RPMI8226 (cell line): ENCODE measurements at regions not wholly inside any gene's neighbourhood (a gene's known extent, or its start where the extent isn't known, plus 50 kb on each side); places are given as distances from the start of the nearest gene placed in this dataset.

Experiments used
- DNase-seq: peaks from one replicate; pipeline ENCODE4 v3.0.0-alpha.2; 2015

DNA sequence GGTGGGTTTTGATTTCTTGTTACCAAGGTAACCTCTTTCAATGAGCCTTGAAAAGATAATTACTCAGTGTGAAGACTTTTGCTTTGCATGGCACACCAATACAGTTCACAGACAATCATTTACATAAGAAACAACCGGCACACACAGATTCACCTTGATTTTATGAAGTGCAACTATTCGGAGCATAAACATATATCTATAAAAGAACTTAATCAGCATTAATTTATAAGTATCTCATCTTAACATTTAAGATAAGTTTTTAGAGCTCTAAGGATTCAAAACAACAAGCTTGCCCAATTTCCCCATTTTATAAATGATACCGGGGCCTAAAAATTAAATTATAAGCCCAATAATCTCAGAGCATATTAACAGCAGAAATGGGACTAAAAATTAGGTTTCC lies 85.9 kb upstream of the PCSK2 start:
- no peak for DNase-seq

DNA sequence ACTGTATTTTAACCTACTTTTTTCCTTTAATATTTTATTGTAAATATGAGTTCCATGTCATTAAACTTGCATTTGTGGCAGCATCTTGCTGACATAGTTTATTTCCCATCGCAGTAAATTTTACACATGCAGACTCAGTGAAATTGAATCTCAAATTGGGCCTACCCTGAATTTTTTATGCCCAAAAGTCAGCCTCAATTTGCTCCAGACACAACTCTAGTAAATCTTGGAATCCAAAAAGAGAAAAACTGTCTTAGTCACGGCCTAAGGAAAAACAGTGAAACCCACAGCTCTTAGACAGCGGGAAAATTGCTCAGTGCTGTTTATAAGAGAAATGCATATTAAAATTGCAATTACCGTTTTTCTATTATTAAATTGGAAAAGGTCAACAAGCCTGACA lies 85.3 kb upstream of the PCSK2 start:
- DNase-seq = no peak

DNA sequence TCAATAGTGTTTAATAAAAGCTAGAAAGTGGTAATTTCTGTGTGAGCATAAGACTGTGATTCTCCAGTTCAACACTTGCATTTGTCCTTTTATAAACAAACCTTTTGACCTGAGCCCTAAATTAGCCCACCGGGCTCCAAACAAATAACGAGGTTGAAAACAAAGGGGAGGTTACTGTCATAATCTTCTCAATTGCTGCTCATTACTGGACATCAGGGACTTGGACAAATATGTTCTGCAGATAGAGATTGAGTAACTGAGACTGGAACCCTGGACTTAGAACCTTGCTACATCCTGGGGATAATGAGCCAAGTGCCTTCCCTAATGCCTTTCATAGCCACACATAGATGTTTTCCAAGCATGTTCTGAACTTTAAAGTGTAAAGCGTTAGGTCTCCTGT lies 84.2 kb upstream of the PCSK2 start:
- no peak for DNase-seq

DNA sequence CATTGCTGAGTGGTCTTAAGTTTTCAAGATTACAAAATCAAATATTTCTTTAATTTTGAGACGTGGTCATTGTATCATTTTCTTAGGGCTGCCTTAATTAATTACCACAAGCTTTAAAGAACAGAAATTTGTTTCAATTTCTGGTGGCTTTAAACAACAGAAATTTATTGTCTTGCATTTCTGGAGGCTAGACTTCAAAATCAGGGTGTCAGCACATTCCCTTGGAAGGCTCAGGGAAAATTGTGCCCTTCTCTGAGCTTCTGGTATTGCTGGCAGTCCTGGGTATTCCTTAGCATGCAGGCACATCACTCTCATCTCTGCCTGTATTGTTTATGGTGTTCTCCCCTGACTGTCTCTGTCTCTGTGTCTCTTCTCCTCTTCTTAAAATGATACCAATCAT lies 76.0 kb upstream of the PCSK2 start:
- DNase-seq = no peak

DNA sequence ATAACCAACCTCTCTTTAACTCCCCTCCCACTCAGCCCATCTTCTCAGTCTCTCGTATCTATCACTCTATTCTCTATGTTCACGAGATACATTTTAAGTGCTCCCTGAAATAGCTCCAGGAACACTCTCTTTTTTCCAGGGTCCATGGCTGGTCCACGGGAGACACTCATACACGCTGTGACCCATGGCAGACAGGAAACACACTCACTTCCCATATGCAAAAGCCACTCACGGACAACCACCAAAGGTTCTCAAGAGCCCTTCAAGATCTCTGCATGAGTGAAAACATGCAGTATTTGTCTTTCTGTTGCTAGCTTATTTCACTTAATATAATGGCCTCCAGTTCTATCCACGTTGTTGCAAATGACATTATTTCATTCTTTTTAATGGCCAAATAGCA lies 71.4 kb upstream of the PCSK2 start:
- no peak for DNase-seq

DNA sequence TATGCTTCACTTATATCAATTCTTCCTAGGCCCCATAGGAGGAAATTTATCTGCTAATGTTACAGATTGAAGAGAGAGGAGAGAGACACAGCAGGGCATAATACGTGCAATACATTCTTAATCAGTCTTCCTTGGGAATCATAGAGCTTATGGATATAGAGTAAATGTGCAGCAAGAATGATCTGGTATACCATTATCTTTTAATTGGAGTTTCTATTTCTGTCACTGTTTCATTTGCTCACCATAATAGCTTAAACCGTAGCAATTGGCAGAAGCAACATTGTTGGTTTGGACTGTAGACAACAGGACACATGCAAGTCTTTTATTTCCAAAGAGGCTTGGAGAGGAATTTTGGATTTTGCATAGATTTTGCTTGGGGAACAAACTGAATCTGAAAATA lies 68.1 kb upstream of the PCSK2 start:
- no peak for DNase-seq

DNA sequence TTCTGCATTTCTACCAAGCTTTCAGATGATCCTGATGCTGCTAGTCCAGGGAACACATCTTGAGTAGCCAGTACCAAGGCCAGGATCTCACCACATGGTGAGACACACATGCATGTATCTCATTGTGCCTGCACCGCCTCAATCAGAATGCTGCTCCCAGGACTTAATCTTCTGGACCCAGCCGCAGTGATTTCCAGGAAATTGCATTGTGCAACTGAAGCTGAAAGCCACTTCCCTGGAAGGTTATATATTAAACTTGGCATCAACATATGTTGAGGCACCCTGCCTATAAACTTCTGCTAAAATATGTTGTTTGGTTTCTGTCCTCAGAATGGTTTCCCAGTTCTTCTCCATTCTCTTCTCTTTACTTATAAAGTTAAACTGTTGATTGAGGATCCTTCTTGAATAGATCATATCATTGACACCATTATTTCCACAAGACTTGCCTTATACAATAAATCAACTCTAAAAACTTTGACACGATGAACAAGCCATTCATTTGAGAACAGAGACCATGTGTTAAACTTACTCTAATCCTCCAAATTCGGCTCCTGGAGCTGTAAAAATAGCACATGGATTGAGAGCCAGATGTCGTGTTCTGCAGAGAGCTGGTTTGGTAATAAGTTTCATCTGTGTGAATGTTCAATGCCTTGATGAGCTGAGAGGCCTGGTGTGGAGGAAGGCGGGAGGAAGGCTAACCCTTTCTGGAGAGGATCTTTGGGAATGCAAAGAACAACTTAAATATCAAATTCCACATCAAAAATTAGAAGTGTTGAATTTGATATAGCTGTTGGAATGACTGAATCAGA lies 65.0 kb upstream of the PCSK2 start:
- DNase-seq = no peak

DNA sequence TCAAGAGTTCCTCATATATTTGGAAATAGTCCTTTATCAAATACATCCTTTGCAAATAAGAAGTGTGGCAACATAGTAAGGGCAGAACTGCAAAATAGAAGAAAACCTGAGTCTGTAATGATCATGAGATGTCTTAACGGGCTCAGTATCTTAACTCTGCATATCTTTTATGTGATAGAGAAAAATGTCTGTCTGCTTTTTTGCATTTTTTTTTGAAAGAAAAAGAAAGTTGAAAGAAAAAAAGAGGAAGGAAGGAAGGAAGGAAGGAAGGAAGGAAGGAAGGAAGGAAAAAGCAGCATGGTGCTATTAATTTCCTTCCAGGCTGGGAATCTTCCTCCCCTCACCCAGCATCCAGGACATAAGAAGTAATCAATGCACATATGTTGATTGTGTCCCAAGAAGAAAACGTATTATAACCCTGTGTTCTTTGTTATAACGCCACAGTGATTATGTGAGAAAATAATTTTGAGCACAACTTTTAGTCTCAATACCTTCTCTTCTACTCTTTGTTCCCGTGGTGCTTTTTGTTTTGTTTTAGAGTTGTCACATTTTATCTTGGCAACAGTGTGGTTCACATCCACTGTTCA lies 58.7 kb upstream of the PCSK2 start:
- no peak for DNase-seq

DNA sequence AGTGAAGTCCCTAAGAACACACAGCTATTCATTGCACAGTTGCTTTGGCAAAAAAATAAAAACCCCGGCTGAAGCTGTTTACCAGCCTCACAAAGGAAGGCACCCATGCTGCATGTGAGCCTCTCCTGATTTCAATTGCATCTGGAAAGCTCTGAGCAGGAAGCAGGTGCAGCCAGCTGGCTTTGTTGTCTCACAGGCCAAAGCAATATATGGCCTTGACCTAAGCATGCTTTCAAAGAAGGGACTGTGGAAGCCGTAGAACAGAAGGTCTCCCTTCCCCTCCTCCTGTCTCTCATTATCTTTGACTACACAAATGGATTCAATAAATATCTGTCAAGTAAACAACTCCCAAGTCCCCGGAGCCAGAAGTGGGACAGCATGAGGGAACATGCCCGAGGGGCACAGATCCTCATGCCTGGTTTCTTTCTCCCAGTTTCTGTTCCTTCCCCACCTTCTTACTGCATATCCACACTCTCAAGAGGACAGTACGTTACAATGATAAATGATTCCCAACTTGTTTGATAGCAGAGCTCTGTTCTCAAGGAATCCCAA lies 57.2 kb upstream of the PCSK2 start:
- no peak for DNase-seq

DNA sequence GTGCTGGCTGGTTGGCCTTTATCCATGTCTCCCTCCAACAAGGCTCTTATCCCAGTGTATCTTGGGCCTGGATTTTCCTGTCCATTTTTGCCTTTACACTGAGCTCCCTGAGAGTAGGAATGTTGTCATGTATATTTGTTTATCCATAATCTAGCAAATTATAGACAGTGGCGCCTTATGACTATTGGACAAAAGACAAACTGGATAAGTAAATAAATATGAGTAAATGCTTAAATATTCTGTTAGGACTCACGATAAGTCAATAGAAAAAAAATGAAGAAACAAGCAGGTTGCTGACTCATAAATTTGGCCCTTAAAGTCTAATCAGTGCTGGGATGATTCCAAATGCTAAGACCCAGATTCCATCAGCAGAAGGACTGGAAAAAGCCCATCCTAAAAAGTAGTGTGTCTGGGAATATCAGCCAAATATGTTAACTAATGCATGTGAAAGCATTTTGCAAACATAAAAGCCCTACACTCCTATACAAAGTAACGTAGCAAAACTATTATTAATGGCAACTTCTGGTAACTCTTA lies 55.0 kb upstream of the PCSK2 start:
- no peak for DNase-seq

DNA sequence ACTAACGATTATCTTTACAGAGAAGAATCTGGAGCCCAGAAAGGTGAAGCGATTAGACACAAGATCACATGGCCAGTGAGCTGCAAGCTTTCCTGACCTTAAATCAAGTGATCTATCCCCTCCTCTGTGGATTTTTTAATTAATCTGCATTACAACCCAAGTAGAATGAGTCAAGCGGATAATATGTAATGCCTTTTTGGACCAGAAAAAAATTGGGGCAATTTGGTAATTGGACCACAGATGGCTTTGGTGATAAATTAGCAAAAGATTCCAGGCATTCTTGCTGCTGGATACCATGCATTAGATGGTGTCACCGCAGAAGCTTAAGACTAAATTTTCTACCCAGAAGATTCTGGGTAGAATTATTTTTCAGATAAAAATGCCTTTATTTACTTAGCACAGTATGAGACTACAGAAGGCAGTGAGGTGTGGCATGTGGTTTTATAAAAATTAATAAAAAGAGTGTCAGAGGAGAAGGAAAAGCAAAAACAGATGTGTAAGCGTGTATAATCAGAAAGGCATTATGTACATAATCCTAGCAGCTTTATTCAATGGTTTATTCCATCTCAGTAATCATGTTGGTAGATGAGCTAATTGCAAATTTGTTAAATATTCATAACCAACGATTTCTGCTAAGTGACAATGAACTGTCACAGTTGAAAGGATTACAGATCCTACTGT lies 53.9 kb upstream of the PCSK2 start:
- DNase-seq = no peak
